Breast epithelium (tissue), 4 donors: ENCODE measurements at regions not wholly inside any gene's neighbourhood (a gene's known extent, or its start where the extent isn't known, plus 50 kb on each side); places are given as distances from the start of the nearest gene placed in this dataset.
A peak's percentile ranks its signal among the peaks of the same experiment; 100 is the strongest.

ENCODE experiments used
- DNase-seq, 2 donors: peaks; one replicate each; pipeline ENCODE4 v3.0.0-alpha.2; 2019; ENCODE audit warnings: low spot score in 2 of 2
- H3K27ac ChIP-seq, 2 donors: fragments of 200-600 bp; sonication (generic) in 1 of 2; one replicate each; pipeline ENCODE4 v1.5.1; 2016 to 2019; ENCODE audit warnings: mild to moderate bottlenecking in 1 of 2
- H3K27me3 ChIP-seq, 2 donors: fragments of 200-600 bp; sonication (generic) in 1 of 2; one replicate each; pipeline versions ENCODE4 v1.5.1 to v1.6.0; 2017 to 2019; ENCODE audit warnings: control low read depth in 1 of 2, mild to moderate bottlenecking in 1 of 2
- H3K36me3 ChIP-seq: fragments of 200-600 bp; one replicate; pipeline ENCODE4 v1.5.1; 2019
- H3K4me1 ChIP-seq, 2 donors: fragments of 200-600 bp; sonication (generic); one replicate each; pipeline ENCODE4 v1.5.1; 2016 to 2019; ENCODE audit warnings: control low read depth in 1 of 2
- H3K4me3 ChIP-seq, 3 donors: fragments of 200-600 bp; sonication (generic); 1 replicate in 2 of 3; 2 replicates in 1 of 3; pipeline ENCODE4 v1.5.1; 2016 to 2019; ENCODE audit warnings: mild to moderate bottlenecking in 3 of 3, moderate library complexity in 2 of 3
- H3K9me3 ChIP-seq, 2 donors: fragments of 200-600 bp; sonication (generic) in 1 of 2; one replicate each; pipeline ENCODE4 v1.5.1; 2016 to 2019; ENCODE audit warnings: control low read depth in 1 of 2
- POLR2A ChIP-seq: fragments of 450-650 bp; IDR thresholded peaks from one replicate; pipeline ENCODE4 v1.6.1; 2016; ENCODE audit warnings: antibody characterized with exemption, mild to moderate bottlenecking, moderate library complexity
- POLR2AphosphoS5 ChIP-seq, 3 donors: sonication (generic); formaldehyde crosslinking; IDR thresholded peaks; one replicate each; pipeline ENCODE4 v1.6.1; 2017; ENCODE audit warnings: antibody characterized with exemption in 3 of 3
- intact Hi-C: fragments of 100-400 bp; cut with DNase I; formaldehyde crosslinking; loops from one replicate; pipeline ENCODE4 v1.15.1; 2023; ENCODE audit warnings: low total_unique reads
- TF ChIP-seq, protein P1 (sequence below), 3 donors: fragments of 450-650 bp; IDR thresholded peaks; one replicate each; pipeline ENCODE4 v1.5.1; 2016 to 2017; ENCODE audit warnings: antibody characterized with exemption in 3 of 3, mild to moderate bottlenecking in 3 of 3, moderate library complexity in 3 of 3

DNA sequence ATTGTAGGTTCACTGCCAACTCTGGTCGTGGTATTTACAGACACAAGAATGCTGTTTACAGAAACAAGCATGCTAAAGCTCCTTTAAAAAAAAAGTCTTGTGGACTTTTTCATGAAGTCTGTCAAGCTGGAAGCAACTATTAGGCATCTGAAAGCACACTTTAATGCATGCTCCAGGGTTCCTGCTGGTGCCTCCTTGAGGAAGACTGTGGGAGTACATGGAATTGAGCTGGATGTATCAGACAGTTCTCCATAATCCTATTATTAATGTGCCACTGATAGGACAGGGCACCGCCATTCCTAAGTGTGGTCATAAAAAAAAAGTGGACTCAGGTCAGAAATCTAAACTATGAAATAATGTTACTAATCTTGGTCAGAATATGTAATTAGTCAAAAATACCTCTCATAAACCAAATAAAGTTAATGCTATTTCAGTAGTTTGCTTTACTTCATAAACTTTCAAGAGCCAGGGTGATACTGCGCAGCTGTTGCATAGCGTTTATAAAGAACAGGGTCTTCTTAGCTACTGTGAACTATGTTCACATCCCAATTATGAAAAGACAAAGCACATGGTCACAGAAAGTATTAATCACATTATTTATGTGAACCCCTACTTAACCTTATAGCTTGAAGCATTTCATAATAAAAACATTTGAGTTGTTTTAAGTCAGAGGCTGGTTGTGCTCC, 390.8 kb upstream of the PTGER4 start:
- no peaks in the 10 kb centered on the region for H3K9me3 ChIP-seq
- no peak for DNase-seq

DNA sequence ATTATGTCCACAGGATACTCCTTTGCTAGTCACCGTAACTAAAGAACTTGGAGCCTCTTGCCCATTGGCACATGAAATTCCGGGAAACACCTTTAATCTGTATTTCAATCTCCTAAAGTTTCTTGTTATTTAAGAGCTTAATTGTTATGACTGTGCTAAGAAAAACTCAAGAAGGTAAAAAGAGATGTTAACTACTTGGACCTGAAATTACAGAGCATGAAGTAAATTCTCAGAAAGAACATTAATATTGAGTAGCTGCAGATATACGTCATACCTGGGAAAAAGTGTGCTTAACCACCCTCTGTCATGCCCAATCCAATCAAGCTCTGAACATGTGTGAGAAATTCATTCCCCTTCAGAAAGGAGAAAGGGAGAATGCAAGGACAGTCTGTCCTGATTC, 394.9 kb upstream of the PTGER4 start:
- DNase-seq = no peak
- TF ChIP-seq, protein P1, sequence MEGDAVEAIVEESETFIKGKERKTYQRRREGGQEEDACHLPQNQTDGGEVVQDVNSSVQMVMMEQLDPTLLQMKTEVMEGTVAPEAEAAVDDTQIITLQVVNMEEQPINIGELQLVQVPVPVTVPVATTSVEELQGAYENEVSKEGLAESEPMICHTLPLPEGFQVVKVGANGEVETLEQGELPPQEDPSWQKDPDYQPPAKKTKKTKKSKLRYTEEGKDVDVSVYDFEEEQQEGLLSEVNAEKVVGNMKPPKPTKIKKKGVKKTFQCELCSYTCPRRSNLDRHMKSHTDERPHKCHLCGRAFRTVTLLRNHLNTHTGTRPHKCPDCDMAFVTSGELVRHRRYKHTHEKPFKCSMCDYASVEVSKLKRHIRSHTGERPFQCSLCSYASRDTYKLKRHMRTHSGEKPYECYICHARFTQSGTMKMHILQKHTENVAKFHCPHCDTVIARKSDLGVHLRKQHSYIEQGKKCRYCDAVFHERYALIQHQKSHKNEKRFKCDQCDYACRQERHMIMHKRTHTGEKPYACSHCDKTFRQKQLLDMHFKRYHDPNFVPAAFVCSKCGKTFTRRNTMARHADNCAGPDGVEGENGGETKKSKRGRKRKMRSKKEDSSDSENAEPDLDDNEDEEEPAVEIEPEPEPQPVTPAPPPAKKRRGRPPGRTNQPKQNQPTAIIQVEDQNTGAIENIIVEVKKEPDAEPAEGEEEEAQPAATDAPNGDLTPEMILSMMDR (IDR thresholded peaks at IDR 0.05) = no peak
- TF ChIP-seq POLR2AphosphoS5 (IDR thresholded peaks at IDR 0.05) (no peak), POLR2A (no peak)
- Histone ChIP-seq H3K36me3 (no peaks in the 10 kb centered on the region), H3K4me1 (no peaks in the 10 kb centered on the region), H3K27ac (no peak overlapping the region), H3K9me3 (no peaks in the 10 kb centered on the region), H3K4me3 (no peak overlapping the region), H3K27me3 (no peaks in the 10 kb centered on the region)
- intact Hi-C loops = no loop called here

More for the DNA sequence above, 390.8 kb upstream of the PTGER4 start:
- Histone ChIP-seq H3K27me3 (no peaks in the 10 kb centered on the region), H3K36me3 (no peaks in the 10 kb centered on the region), H3K4me3 (no peak overlapping the region), H3K4me1 (no peaks in the 10 kb centered on the region), H3K27ac (no peak overlapping the region)
- intact Hi-C loops = no loop called here
- TF ChIP-seq POLR2AphosphoS5 (IDR thresholded peaks at IDR 0.05) (no peak), POLR2A (no peak)
- TF ChIP-seq, protein P1 (IDR thresholded peaks at IDR 0.05) = no peak

DNA sequence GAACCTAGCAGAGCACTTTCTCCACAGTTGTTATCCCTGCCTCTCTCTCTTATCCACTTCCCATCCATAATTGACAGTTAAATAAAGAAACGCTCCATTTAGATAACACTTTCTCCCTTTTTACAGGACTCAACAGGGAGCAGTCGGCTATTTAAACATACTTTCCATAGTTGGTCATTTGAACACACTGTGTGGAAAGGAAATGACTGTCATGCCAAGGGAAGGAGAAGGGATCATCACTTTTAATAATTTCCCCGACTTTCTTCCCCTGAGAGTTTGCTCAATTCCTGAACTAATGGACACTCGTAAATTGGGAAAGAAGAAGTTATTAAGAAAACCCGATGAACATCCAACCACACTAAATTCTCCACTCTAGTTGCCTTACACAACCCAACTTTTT, 400.8 kb upstream of the PTGER4 start:
- H3K4me1 ChIP-seq = no peaks in the 10 kb centered on the region
- TF ChIP-seq, protein P1 (IDR thresholded peaks at IDR 0.05) = no peak
- TF ChIP-seq POLR2AphosphoS5 (IDR thresholded peaks at IDR 0.05) (no peak), POLR2A (no peak)
- no peaks in the 10 kb centered on the region for H3K36me3 ChIP-seq
- intact Hi-C loops = no loop called here
- no peak overlapping the region for H3K4me3 ChIP-seq
- no peaks in the 10 kb centered on the region for H3K27me3 ChIP-seq
- DNase-seq = no peak
- no peaks in the 10 kb centered on the region for H3K9me3 ChIP-seq
- peak overlapping the region in 1 of 2 donors; percentile 20 for H3K27ac ChIP-seq

DNA sequence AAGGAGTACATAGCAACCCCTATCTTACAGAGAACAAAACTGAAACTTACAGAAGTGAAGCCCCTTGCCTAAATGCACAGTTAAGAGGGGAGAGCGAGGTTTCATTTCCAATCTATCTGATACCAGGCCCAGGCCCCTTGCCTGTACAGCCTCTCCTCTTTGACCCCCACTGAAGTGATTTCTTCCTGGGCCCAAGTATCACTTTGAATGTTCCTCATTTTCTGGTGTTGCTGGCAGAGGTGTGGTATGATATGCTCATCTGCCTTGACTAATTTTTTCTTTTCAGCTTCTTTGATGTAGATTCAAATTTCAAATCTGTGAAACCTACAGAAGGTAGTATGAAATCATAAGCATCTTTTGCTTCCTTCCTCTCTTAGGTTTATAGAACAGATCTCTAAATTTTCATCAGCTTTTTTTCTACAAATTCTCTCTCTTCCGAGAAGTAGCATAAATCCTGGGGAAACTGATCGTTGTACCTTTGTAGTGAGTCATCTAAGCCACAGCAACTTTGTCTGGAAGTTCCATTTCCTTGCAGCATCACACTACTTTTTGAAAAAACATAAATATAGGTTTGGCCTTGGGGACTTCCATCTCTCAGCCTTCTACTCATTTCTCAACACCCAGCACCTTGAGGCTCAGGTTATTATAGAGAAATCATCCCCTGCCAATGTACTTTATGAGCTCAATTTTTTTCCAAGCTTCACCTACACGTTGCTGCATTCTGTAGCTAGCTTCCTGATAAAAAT, 402.4 kb upstream of the PTGER4 start:
- Histone ChIP-seq H3K36me3 (no peaks in the 10 kb centered on the region), H3K4me3 (no peak overlapping the region), H3K9me3 (no peaks in the 10 kb centered on the region), H3K4me1 (no peaks in the 10 kb centered on the region), H3K27me3 (no peaks in the 10 kb centered on the region), H3K27ac (no peak overlapping the region)
- DNase-seq = no peak
- no peak for TF ChIP-seq POLR2AphosphoS5 (IDR thresholded peaks at IDR 0.05)
- TF ChIP-seq, protein P1 (IDR thresholded peaks at IDR 0.05) = no peak
- TF ChIP-seq POLR2A = no peak
- intact Hi-C loops = no loop called here

DNA sequence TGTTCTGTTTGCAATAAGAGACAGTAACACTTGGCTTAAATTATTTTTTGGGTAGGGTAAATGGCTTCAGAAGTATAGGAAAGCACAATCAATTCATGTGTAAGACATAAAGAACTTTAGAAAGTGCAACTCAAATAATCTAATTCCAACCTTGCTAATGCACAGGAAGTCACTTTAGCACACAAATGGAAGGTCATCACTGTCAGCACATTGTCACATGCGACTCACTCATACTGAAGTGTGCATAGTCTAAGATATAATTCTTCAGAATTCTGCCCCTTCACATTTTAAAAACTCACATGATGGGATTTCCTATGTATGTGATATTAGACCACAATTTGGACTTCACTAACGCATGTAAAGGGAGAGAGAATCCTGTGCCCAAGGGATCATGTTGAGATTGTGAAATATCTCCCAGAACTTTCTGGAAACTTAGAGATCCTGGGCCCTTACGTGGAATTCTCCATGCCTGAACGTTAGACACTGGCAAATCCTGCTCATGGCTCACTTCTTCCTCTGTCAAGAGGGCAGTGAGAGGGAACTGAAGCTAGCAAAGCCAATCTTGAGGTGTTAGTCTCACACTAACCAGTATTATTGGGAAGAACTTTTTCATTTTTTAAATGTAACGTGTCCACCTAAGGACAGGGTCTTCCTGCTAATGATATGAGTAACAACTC, 403.2 kb upstream of the PTGER4 start:
- H3K36me3 ChIP-seq = no peaks in the 10 kb centered on the region
- H3K27me3 ChIP-seq = no peaks in the 10 kb centered on the region
- intact Hi-C loops = no loop called here
- no peak overlapping the region for H3K4me3 ChIP-seq
- TF ChIP-seq POLR2A (no peak), POLR2AphosphoS5 (IDR thresholded peaks at IDR 0.05) (no peak)
- TF ChIP-seq, protein P1 (IDR thresholded peaks at IDR 0.05) = no peak
- DNase-seq = no peak
- H3K27ac ChIP-seq = no peak overlapping the region
- no peaks in the 10 kb centered on the region for H3K9me3 ChIP-seq
- H3K4me1 ChIP-seq = no peaks in the 10 kb centered on the region
